ENCODE measurements at regions not wholly inside any gene's neighbourhood (a gene's known extent, or its start where the extent isn't known, plus 50 kb on each side); places are given as distances from the start of the nearest gene placed in this dataset.

GRCh38 chr6:140370441-140370840 lies 996.0 kb upstream of the CITED2 start:
- H3K4me2 ChIP-seq (ENCODE audit: low read length) = no peak overlapping the region
- TF ChIP-seq POLR2AphosphoS5 (IDR thresholded peaks at IDR 0.05) = no peak
- no peak for TF ChIP-seq EP300 (conservative IDR thresholded peaks at IDR 0.05; ENCODE audit: poor library complexity, severe bottlenecking)
- no peak for TF ChIP-seq TAF1 (IDR thresholded peaks at IDR 0.05; ENCODE audit: low read depth)
- no peak for TF ChIP-seq SMC3 (conservative IDR thresholded peaks at IDR 0.05; ENCODE audit: poor library complexity)
- TF ChIP-seq CTCF (IDR thresholded peaks at IDR 0.05; ENCODE audit: poor library complexity, severe bottlenecking) = no peak
- no peak for TF ChIP-seq EZH2 (IDR thresholded peaks at IDR 0.05; ENCODE audit: borderline replicate concordance, insufficient read depth, low read length, poor library complexity, severe bottlenecking)
- TF ChIP-seq MXI1 (conservative IDR thresholded peaks at IDR 0.05; ENCODE audit: poor library complexity, severe bottlenecking) = no peak
- no peak for TF ChIP-seq REST (IDR thresholded peaks at IDR 0.05; ENCODE audit: borderline replicate concordance)
- TF ChIP-seq RAD21 (conservative IDR thresholded peaks at IDR 0.05) = no peak
- no peaks in the 10 kb centered on the region for H3K27me3 ChIP-seq (ENCODE audit: insufficient read depth, low read depth, low read length)
- no peak overlapping the region for H3K4me3 ChIP-seq (ENCODE audit: low read length)
- no peaks in the 10 kb centered on the region for H4K20me1 ChIP-seq (ENCODE audit: insufficient read depth)
- H3K9ac ChIP-seq (ENCODE audit: low read length) = no peak overlapping the region
- no peaks in the 10 kb centered on the region for H3K9me2 ChIP-seq (ENCODE audit: insufficient read depth, low read length)
- H3K79me2 ChIP-seq (replicated peaks; ENCODE audit: insufficient read depth, low read length) = no peaks in the 10 kb centered on the region
- H2AFZ ChIP-seq (ENCODE audit: low read depth, low read length) = no peak overlapping the region
- no peak overlapping the region for H3K27ac ChIP-seq (ENCODE audit: low read length)
- H3K9me3 ChIP-seq (ENCODE audit: low read length) = no peaks in the 10 kb centered on the region
- H3F3A ChIP-seq (ENCODE audit: insufficient read depth, low read length, poor library complexity, severe bottlenecking) = no peaks in the 10 kb centered on the region
- no peaks in the 10 kb centered on the region for H3K36me3 ChIP-seq (ENCODE audit: insufficient read depth, low read length)

GRCh38 chr6:140366991-140367390 lies 992.5 kb upstream of the CITED2 start:
- H3K4me3 ChIP-seq (ENCODE audit: low read length) = no peak overlapping the region
- H3K9me2 ChIP-seq (ENCODE audit: insufficient read depth, low read length) = no peaks in the 10 kb centered on the region
- no peaks in the 10 kb centered on the region for H4K20me1 ChIP-seq (ENCODE audit: insufficient read depth)
- no peak overlapping the region for H3K27ac ChIP-seq (ENCODE audit: low read length)
- H3K79me2 ChIP-seq (replicated peaks; ENCODE audit: insufficient read depth, low read length) = no peaks in the 10 kb centered on the region
- no peak overlapping the region for H3K9ac ChIP-seq (ENCODE audit: low read length)
- no peaks in the 10 kb centered on the region for H3F3A ChIP-seq (ENCODE audit: insufficient read depth, low read length, poor library complexity, severe bottlenecking)
- TF ChIP-seq EZH2 (IDR thresholded peaks at IDR 0.05; ENCODE audit: borderline replicate concordance, insufficient read depth, low read length, poor library complexity, severe bottlenecking) (no peak), CTCF (IDR thresholded peaks at IDR 0.05; ENCODE audit: poor library complexity, severe bottlenecking) (no peak), POLR2AphosphoS5 (IDR thresholded peaks at IDR 0.05) (no peak), MXI1 (conservative IDR thresholded peaks at IDR 0.05; ENCODE audit: poor library complexity, severe bottlenecking) (no peak), SMC3 (conservative IDR thresholded peaks at IDR 0.05; ENCODE audit: poor library complexity) (no peak), EP300 (conservative IDR thresholded peaks at IDR 0.05; ENCODE audit: poor library complexity, severe bottlenecking) (no peak), TAF1 (IDR thresholded peaks at IDR 0.05; ENCODE audit: low read depth) (no peak), RAD21 (conservative IDR thresholded peaks at IDR 0.05) (no peak), REST (IDR thresholded peaks at IDR 0.05; ENCODE audit: borderline replicate concordance) (no peak)
- no peaks in the 10 kb centered on the region for H3K36me3 ChIP-seq (ENCODE audit: insufficient read depth, low read length)
- no peaks in the 10 kb centered on the region for H3K9me3 ChIP-seq (ENCODE audit: low read length)
- no peaks in the 10 kb centered on the region for H3K27me3 ChIP-seq (ENCODE audit: insufficient read depth, low read depth, low read length)
- H3K4me2 ChIP-seq (ENCODE audit: low read length) = no peak overlapping the region
- no peak overlapping the region for H2AFZ ChIP-seq (ENCODE audit: low read depth, low read length)

All from neural cell (in vitro differentiated cells).